PC-3 (cell line): ENCODE measurements at regions not wholly inside any gene's neighbourhood (a gene's known extent, or its start where the extent isn't known, plus 50 kb on each side); places are given as distances from the start of the nearest gene placed in this dataset.

ENCODE experiments used
- EZH2 ChIP-seq: fragments of 300-600 bp; sonication (generic); IDR thresholded peaks from one replicate; pipeline ENCODE4 v1.6.1; 2017; ENCODE audit warnings: antibody characterized with exemption, mild to moderate bottlenecking, low read length; ENCODE audit not compliant: unreplicated experiment
- TF ChIP-seq, protein P1 (sequence below): fragments of 300-600 bp; sonication (generic); conservative IDR thresholded peaks from 2 replicates; pipeline ENCODE4 v1.5.1; 2017; ENCODE audit warnings: antibody characterized with exemption, low read depth, mild to moderate bottlenecking, low read length

- TF ChIP-seq, protein P1, sequence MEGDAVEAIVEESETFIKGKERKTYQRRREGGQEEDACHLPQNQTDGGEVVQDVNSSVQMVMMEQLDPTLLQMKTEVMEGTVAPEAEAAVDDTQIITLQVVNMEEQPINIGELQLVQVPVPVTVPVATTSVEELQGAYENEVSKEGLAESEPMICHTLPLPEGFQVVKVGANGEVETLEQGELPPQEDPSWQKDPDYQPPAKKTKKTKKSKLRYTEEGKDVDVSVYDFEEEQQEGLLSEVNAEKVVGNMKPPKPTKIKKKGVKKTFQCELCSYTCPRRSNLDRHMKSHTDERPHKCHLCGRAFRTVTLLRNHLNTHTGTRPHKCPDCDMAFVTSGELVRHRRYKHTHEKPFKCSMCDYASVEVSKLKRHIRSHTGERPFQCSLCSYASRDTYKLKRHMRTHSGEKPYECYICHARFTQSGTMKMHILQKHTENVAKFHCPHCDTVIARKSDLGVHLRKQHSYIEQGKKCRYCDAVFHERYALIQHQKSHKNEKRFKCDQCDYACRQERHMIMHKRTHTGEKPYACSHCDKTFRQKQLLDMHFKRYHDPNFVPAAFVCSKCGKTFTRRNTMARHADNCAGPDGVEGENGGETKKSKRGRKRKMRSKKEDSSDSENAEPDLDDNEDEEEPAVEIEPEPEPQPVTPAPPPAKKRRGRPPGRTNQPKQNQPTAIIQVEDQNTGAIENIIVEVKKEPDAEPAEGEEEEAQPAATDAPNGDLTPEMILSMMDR: no peak
- no peak for TF ChIP-seq EZH2
Measured at GRCh38 chr14:55837467-55837866, 257.5 kb downstream of the KTN1 start.
